H1 (cell line): ENCODE measurements at regions not wholly inside any gene's neighbourhood (a gene's known extent, or its start where the extent isn't known, plus 50 kb on each side); places are given as distances from the start of the nearest gene placed in this dataset.

Experiments
- CTCF ChIA-PET: fragments of 300-600 bp; sonication (Branson Sonifier 250); formaldehyde crosslinking; loops from one replicate; lab custom pipeline; 2021; ENCODE audit not compliant: partially characterized antibody; lab: Charles Lee
- POLR2A ChIA-PET: fragments of 300-600 bp; sonication (Branson Sonifier 250); formaldehyde crosslinking; loops from one replicate; lab custom pipeline; 2021; ENCODE audit warnings: inconsistent platforms; ENCODE audit not compliant: partially characterized antibody; lab: Charles Lee
- DNase-seq, 2 experiments: peaks; one replicate each; pipeline versions ENCODE4 v3.0.0 to v3.0.0-alpha.2; 2010 to 2022; ENCODE audit warnings: low spot score in 2 of 2, low read depth in 1 of 2, mixed read lengths in 1 of 2
- FAIRE-seq: peaks from 2 replicates; lab custom pipeline; 2011; peaks lifted over from hg19 to GRCh38; lab: Jason Lieb, UNC
- H2AFZ ChIP-seq: 2 replicates; pipeline ENCODE4 v1.8.1; 2012; ENCODE audit warnings: low read length, inconsistent platforms
- H2AK5ac ChIP-seq: 2 replicates; pipeline ENCODE4 v1.6.1; 2013; ENCODE audit warnings: low read depth, low read length
- H2BK120ac ChIP-seq: replicated peaks from 2 replicates; pipeline ENCODE3; 2013; ENCODE audit warnings: low read depth, low read length, inconsistent platforms
- H2BK12ac ChIP-seq: 2 replicates; pipeline ENCODE4 v1.6.1; 2013; ENCODE audit warnings: low read depth, low read length
- H2BK15ac ChIP-seq: 2 replicates; pipeline ENCODE4 v1.6.1; 2013; ENCODE audit warnings: low read length
- H2BK20ac ChIP-seq: 2 replicates; pipeline ENCODE4 v1.6.1; 2013; ENCODE audit warnings: low read length
- H2BK5ac ChIP-seq: 2 replicates; pipeline ENCODE4 v1.6.1; 2013; ENCODE audit warnings: low read depth, low read length
- H3K14ac ChIP-seq: 2 replicates; pipeline ENCODE4 v1.6.1; 2013; ENCODE audit warnings: inconsistent platforms; ENCODE audit not compliant: insufficient read length
- H3K18ac ChIP-seq: 2 replicates; pipeline ENCODE4 v1.6.1; 2013; ENCODE audit warnings: low read length; ENCODE audit errors: extremely low read depth
- H3K23ac ChIP-seq: 2 replicates; pipeline ENCODE4 v1.6.1; 2013; ENCODE audit warnings: inconsistent platforms; ENCODE audit not compliant: insufficient read length
- H3K23me2 ChIP-seq: 2 replicates; pipeline ENCODE4 v1.6.1; 2013; ENCODE audit warnings: low read depth, low read length
- H3K27ac ChIP-seq: 2 replicates; pipeline ENCODE4 v1.6.1; 2011; ENCODE audit warnings: low read depth, low read length, inconsistent platforms
- H3K27me3 ChIP-seq, 4 experiments: replicated peaks in 1 of 4; 1 replicate in 1 of 4; 2 replicates in 3 of 4; pipeline versions ENCODE4 v1.6.1 to v1.8.1; 2011 to 2013; ENCODE audit warnings: low read length in 3 of 4, mild to moderate bottlenecking in 3 of 4, inconsistent platforms in 2 of 4, mixed read lengths in 2 of 4, moderate library complexity in 1 of 4; ENCODE audit not compliant: control insufficient read depth in 3 of 4, insufficient read depth in 3 of 4; ENCODE audit errors: extremely low read depth in 1 of 4
- H3K36me3 ChIP-seq, 4 experiments: 2 replicates each; pipeline versions ENCODE4 v1.6.1 to v1.8.1; 2011 to 2013; ENCODE audit warnings: mild to moderate bottlenecking in 4 of 4, low read length in 3 of 4, moderate library complexity in 2 of 4, control low read depth in 1 of 4, inconsistent platforms in 1 of 4; ENCODE audit not compliant: insufficient read depth in 4 of 4, control insufficient read depth in 2 of 4
- H3K4ac ChIP-seq: replicated peaks from 2 replicates; pipeline ENCODE3; 2013; ENCODE audit warnings: low read length, low read depth, mixed read lengths, inconsistent platforms; ENCODE audit not compliant: insufficient read length
- H3K4me1 ChIP-seq, 4 experiments: replicated peaks in 1 of 4; 1 replicate in 1 of 4; 2 replicates in 3 of 4; pipeline versions ENCODE4 v1.6.1 to v1.8.1; 2011 to 2013; ENCODE audit warnings: low read length in 3 of 4, inconsistent platforms in 2 of 4, mixed read lengths in 1 of 4; ENCODE audit not compliant: insufficient read depth in 4 of 4, control insufficient read depth in 3 of 4
- H3K4me2 ChIP-seq, 2 experiments: 2 replicates each; pipeline versions ENCODE4 v1.6.1 to v1.8.1; 2011 to 2013; ENCODE audit warnings: low read depth in 2 of 2, low read length in 2 of 2, control low read depth in 1 of 2, inconsistent platforms in 1 of 2, mild to moderate bottlenecking in 1 of 2; ENCODE audit not compliant: insufficient read depth in 1 of 2
- H3K4me3 ChIP-seq, 4 experiments: fragments of 200-600, 300-600 bp in 1 of 4; sonication (generic), shearing (Covaris generic), sonication (Bioruptor Twin) in 1 of 4; 2 replicates each; pipeline versions ENCODE4 v1.5.1 to v1.8.1; 2011 to 2016; ENCODE audit warnings: low read length in 4 of 4, low read depth in 3 of 4, control low read depth in 2 of 4, inconsistent platforms in 2 of 4, mild to moderate bottlenecking in 2 of 4, mixed read lengths in 1 of 4, moderate library complexity in 1 of 4; ENCODE audit not compliant: insufficient read depth in 2 of 4; ENCODE audit errors: extremely low read depth in 1 of 4
- H3K56ac ChIP-seq: replicated peaks from 2 replicates; pipeline ENCODE3; 2013; ENCODE audit warnings: low read depth, mild to moderate bottlenecking, mixed read lengths, low read length, inconsistent platforms; ENCODE audit not compliant: insufficient read length
- H3K79me1 ChIP-seq: 2 replicates; pipeline ENCODE4 v1.6.1; 2013; ENCODE audit warnings: low read depth, low read length, control low read depth
- H3K79me2 ChIP-seq, 2 experiments: 2 replicates each; pipeline versions ENCODE4 v1.6.1 to v1.8.1; 2012 to 2013; ENCODE audit warnings: low read length in 2 of 2, mild to moderate bottlenecking in 2 of 2, inconsistent platforms in 1 of 2; ENCODE audit not compliant: insufficient read depth in 2 of 2, control insufficient read depth in 1 of 2
- H3K9ac ChIP-seq, 4 experiments: replicated peaks in 1 of 4; 1 replicate in 1 of 4; 2 replicates in 3 of 4; pipeline versions ENCODE4 v1.6.1 to v1.8.1; 2011 to 2013; ENCODE audit warnings: low read depth in 3 of 4, low read length in 3 of 4, control low read depth in 2 of 4, mild to moderate bottlenecking in 2 of 4, moderate library complexity in 2 of 4, inconsistent platforms in 1 of 4; ENCODE audit errors: extremely low read depth in 1 of 4
- H3K9me3 ChIP-seq, 2 experiments: 2 replicates each; pipeline versions ENCODE4 v1.6.1 to v1.8.1; 2012 to 2013; ENCODE audit warnings: mild to moderate bottlenecking in 2 of 2, moderate library complexity in 2 of 2, control low read depth in 1 of 2, inconsistent platforms in 1 of 2, low read depth in 1 of 2, low read length in 1 of 2, mixed read lengths in 1 of 2; ENCODE audit not compliant: insufficient read depth in 2 of 2
- H4K20me1 ChIP-seq, 2 experiments: replicated peaks in 1 of 2; 2 replicates each; pipeline versions ENCODE3 to v1.8.1; 2011 to 2013; ENCODE audit warnings: inconsistent platforms in 2 of 2, low read length in 2 of 2, mild to moderate bottlenecking in 1 of 2; ENCODE audit not compliant: insufficient read depth in 2 of 2, control insufficient read depth in 1 of 2
- H4K5ac ChIP-seq: 2 replicates; pipeline ENCODE4 v1.6.1; 2013; ENCODE audit warnings: low read length, low read depth, mixed read lengths, inconsistent platforms; ENCODE audit not compliant: insufficient read length
- H4K8ac ChIP-seq: 2 replicates; pipeline ENCODE4 v1.8.0; 2013; ENCODE audit warnings: mild to moderate bottlenecking, moderate library complexity, low read length, inconsistent platforms; ENCODE audit not compliant: insufficient read depth; ENCODE audit errors: extremely low read depth
- H4K91ac ChIP-seq: replicated peaks from 2 replicates; pipeline ENCODE3; 2013; ENCODE audit warnings: low read length, mixed read lengths, inconsistent platforms; ENCODE audit not compliant: insufficient read length
- CHD1 ChIP-seq: IDR thresholded peaks from 2 replicates; pipeline ENCODE4 v1.6.1; 2012; ENCODE audit warnings: low read depth, low read length, improper control_type of control experiment
- CTBP2 ChIP-seq: IDR thresholded peaks from 2 replicates; pipeline ENCODE4 v1.7.0; 2011; ENCODE audit warnings: borderline replicate concordance, mild to moderate bottlenecking, moderate library complexity, mixed read lengths, low read length; ENCODE audit not compliant: insufficient read depth, insufficient read length
- E2F6 ChIP-seq: IDR thresholded peaks from 2 replicates; pipeline ENCODE4 v1.6.1; 2012; ENCODE audit warnings: inconsistent platforms
- EP300 ChIP-seq, 2 experiments: IDR thresholded peaks; 1 replicate in 1 of 2; 2 replicates in 1 of 2; pipeline ENCODE4 v1.6.1; 2011 to 2012; ENCODE audit warnings: low read depth in 2 of 2, low read length in 2 of 2, mild to moderate bottlenecking in 2 of 2, borderline replicate concordance in 1 of 2, inconsistent platforms in 1 of 2, moderate library complexity in 1 of 2
- GTF2F1 ChIP-seq: IDR thresholded peaks from 2 replicates; pipeline ENCODE4 v1.6.1; 2012; ENCODE audit warnings: low read depth, low read length, improper control_type of control experiment, borderline replicate concordance
- JUND ChIP-seq: IDR thresholded peaks from 2 replicates; pipeline ENCODE4 v1.6.1; 2011; ENCODE audit warnings: mild to moderate bottlenecking, improper control_type of control experiment, low read length
- RFX5 ChIP-seq: IDR thresholded peaks from 2 replicates; pipeline ENCODE4 v1.6.1; 2011; ENCODE audit warnings: low read depth, low read length, improper control_type of control experiment, borderline replicate concordance
- TBP ChIP-seq: IDR thresholded peaks from 2 replicates; pipeline ENCODE4 v1.6.1; 2011; ENCODE audit warnings: low read depth, low read length, improper control_type of control experiment
- WGBS, 2 experiments: shearing (Covaris generic) in 1 of 2; methylation state at CpG; one replicate each; pipeline versions ENCODE4 v1.1.6 to v1.1.7; 2013 to 2015; ENCODE audit warnings: low lambda C conversion rate in 2 of 2, mixed read lengths in 2 of 2, inconsistent platforms in 1 of 2, low coverage in 1 of 2, missing lambda C conversion rate in 1 of 2; ENCODE audit not compliant: insufficient replicate concordance in 2 of 2, insufficient coverage in 1 of 2, insufficient read length in 1 of 2; ENCODE audit errors: extremely low coverage in 1 of 2, missing lambda C conversion rate in 1 of 2; 5-methylcytosine and 5-hydroxymethylcytosine counted together

DNA sequence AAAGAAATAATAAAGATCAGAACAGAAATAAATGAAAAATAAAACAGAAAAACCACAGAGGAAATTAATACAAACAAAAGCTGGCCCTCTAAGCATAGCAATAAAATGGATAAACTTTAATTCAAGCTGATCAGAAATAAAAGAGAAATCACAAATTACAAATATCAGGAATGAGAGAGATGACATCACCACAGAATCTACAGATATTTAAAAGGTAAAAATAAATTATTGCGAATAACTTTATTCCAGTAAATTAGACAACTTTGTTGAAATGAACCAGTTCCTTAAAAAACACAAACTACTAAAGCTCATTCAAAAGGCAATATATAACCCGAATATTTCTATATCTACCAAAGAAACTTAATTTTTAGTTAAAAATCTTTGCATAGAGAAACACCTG, 131.7 kb downstream of the PPP1R3A start:
- Histone ChIP-seq H3K79me1 (no peaks in the 10 kb centered on the region), H3K27me3 (no peaks in the 10 kb centered on the region), H3K4me3 (no peak overlapping the region), H3K23me2 (no peaks in the 10 kb centered on the region), H3K23ac (no peak overlapping the region), H2BK5ac (no peak overlapping the region), H2BK12ac (no peak overlapping the region), H2BK120ac (no peak overlapping the region), H2AK5ac (no peak overlapping the region), H3K56ac (no peak overlapping the region), H3K14ac (no peak overlapping the region), H3K4me1 (no peaks in the 10 kb centered on the region)
- POLR2A ChIA-PET = no interaction called here
- FAIRE-seq = no peak
- WGBS, 2 experiments = 89% methylated on average over 2 of the region's 2 CpGs; no CpG with 5 or more reads in 1 of the 2 experiments
- no peak for TF ChIP-seq E2F6
- no peak for TF ChIP-seq EP300 (IDR thresholded peaks at IDR 0.05; ENCODE audit: borderline replicate concordance in 1 of 2, low read depth in 2 of 2, low read length in 2 of 2)
- no peak for TF ChIP-seq RFX5
- TF ChIP-seq CTBP2 = no peak
- no peak for TF ChIP-seq GTF2F1
- no peak for TF ChIP-seq TBP
- TF ChIP-seq CHD1 = no peak
- TF ChIP-seq JUND = no peak
- TF ChIP-seq, all 59 proteins: peak for 0
- Histone ChIP-seq H3K36me3 (no peaks in the 10 kb centered on the region), H4K5ac (no peak overlapping the region), H3K9me3 (no peaks in the 10 kb centered on the region; a peak in 1 of 4 replicates), H4K20me1 (no peaks in the 10 kb centered on the region), H4K91ac (no peak overlapping the region), H3K79me2 (no peaks in the 10 kb centered on the region), H3K4ac (no peak overlapping the region), H3K27ac (no peak overlapping the region), H2BK15ac (no peak overlapping the region), H3K9ac (no peak overlapping the region), H4K8ac (no peak overlapping the region), H2AFZ (no peak overlapping the region), H3K18ac (no peak overlapping the region), H3K4me2 (no peak overlapping the region), H2BK20ac (no peak overlapping the region)
- DNase-seq = no peak
- CTCF ChIA-PET = interaction anchor here (1.7 kb wide), 1 partner anchor 13 kb away, joined by 6 read pairs; no protein-coding TSS in a partner anchor
